ENCODE measurements at regions not wholly inside any gene's neighbourhood (a gene's known extent, or its start where the extent isn't known, plus 50 kb on each side); places are given as distances from the start of the nearest gene placed in this dataset.

DNA sequence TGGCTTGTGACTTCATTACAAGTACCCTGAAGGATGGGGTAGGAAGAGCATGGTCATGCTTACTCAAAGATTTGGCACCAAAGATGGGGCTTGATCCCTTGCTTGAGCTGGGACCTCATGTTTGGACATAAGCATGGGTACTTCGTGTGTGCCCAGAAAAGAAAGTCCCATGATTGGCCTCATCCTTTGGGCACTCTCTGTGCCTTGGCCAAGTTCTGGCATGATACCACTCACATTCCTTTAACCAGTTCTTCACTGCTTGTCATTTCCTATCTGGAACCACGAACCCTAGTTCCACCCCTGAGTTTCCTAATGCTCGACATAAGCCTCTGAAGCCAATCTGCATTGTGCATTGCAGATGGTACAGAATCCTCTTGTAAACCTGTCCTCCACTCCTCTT, 107.0 kb downstream of the NAV1 start:
- H3K27ac Mint-ChIP-seq, result no peak overlapping the region
- peaks cover 19 to 27% of the 10 kb centered on the region in 2 donors for H3K4me1 ChIP-seq (ENCODE audit: control insufficient read depth in 1 of 2, insufficient read depth in 2 of 2, low read length in 2 of 2)
- TF ChIP-seq, protein P1, sequence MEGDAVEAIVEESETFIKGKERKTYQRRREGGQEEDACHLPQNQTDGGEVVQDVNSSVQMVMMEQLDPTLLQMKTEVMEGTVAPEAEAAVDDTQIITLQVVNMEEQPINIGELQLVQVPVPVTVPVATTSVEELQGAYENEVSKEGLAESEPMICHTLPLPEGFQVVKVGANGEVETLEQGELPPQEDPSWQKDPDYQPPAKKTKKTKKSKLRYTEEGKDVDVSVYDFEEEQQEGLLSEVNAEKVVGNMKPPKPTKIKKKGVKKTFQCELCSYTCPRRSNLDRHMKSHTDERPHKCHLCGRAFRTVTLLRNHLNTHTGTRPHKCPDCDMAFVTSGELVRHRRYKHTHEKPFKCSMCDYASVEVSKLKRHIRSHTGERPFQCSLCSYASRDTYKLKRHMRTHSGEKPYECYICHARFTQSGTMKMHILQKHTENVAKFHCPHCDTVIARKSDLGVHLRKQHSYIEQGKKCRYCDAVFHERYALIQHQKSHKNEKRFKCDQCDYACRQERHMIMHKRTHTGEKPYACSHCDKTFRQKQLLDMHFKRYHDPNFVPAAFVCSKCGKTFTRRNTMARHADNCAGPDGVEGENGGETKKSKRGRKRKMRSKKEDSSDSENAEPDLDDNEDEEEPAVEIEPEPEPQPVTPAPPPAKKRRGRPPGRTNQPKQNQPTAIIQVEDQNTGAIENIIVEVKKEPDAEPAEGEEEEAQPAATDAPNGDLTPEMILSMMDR (IDR thresholded peaks at IDR 0.05), result no peak
- no peak for DNase-seq
- no peak overlapping the region for H2AFZ ChIP-seq (ENCODE audit: insufficient read depth, low read depth, low read length, poor library complexity, severe bottlenecking)
- intact Hi-C loops (cut with micrococcal nuclease), result no loop called here
- no peaks in the 10 kb centered on the region for H3K79me2 ChIP-seq (ENCODE audit: insufficient read depth, low read length)
- no peaks in the 10 kb centered on the region for H4K20me1 ChIP-seq (ENCODE audit: insufficient read depth, low read length)
- no peak overlapping the region for H3K4me3 ChIP-seq (replicated peaks in 1 of 3; ENCODE audit: low read depth in 2 of 3, low read length in 3 of 3)
- no peaks in the 10 kb centered on the region for H3K9me3 ChIP-seq (replicated peaks in 1 of 2; ENCODE audit: control insufficient read depth in 1 of 2, insufficient read depth in 1 of 2, low read length in 2 of 2)
- no peak overlapping the region for H3K27ac ChIP-seq (ENCODE audit: low read depth in 1 of 2, low read length in 2 of 2)
- no peak overlapping the region for H3K4me3 Mint-ChIP-seq
- H3K9me3 Mint-ChIP-seq, result peaks cover 1 to 12% (median 5%) of the 10 kb centered on the region in 7 donors
- peaks cover 20% of the 10 kb centered on the region for H3K4me1 Mint-ChIP-seq
- H3K4me2 ChIP-seq (replicated peaks; ENCODE audit: extremely low read depth, low read length, poor library complexity, severe bottlenecking), result no peak overlapping the region
- 91% methylated on average over 1 of the region's 3 CpGs for WGBS (ENCODE audit: insufficient coverage)
- H3K27me3 ChIP-seq (ENCODE audit: control insufficient read depth in 2 of 2, insufficient read depth in 2 of 2, low read length in 2 of 2), result peaks cover 2 to 39% of the 10 kb centered on the region in 2 donors
- H3K9ac ChIP-seq (ENCODE audit: insufficient read depth, low read length, poor library complexity, severe bottlenecking), result no peak overlapping the region
- peaks cover 31 to 40% (median 35%) of the 10 kb centered on the region in 3 donors for H3K27me3 Mint-ChIP-seq (ENCODE audit: low read depth in 3 of 3)
- H3K36me3 Mint-ChIP-seq, result peaks cover 0 to 3% of the 10 kb centered on the region in 2 donors
- no peaks in the 10 kb centered on the region for H3K36me3 ChIP-seq (replicated peaks in 1 of 2; ENCODE audit: control insufficient read depth in 1 of 2, insufficient read depth in 2 of 2, low read length in 2 of 2)

DNA sequence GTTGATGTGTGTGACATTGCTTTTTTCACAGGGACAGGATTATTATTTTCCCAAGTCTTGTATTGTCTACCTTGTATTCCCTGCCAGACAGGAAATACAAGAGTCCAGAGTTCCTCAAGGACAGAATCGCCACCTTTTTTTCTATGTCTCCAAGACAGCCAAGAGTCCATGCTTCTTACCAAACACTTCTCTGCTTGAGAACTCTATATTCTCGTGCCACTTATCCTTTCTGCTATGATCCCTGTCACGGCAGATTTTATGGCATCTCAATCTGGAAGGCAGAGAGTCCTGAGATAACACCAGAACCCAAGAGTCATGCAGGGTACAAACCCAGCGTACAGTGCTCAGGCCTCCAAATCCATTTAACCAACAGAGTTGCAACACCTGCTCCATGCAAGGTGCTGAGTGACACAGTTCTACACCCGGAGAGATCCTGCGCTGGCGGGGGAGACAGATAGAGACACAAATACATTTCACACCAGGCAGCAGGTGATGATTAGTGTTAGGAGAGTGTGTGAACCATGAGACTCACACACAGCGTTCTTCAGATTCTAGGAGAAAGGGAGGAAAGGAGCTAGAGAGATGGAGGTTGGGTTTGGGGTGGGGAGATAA, 107.6 kb downstream of the NAV1 start:
- Histone ChIP-seq H3K27ac (ENCODE audit: low read depth in 1 of 2, low read length in 2 of 2) (no peak overlapping the region), H3K9ac (ENCODE audit: insufficient read depth, low read length, poor library complexity, severe bottlenecking) (no peak overlapping the region), H4K20me1 (ENCODE audit: insufficient read depth, low read length) (no peaks in the 10 kb centered on the region), H3K36me3 (replicated peaks in 1 of 2; ENCODE audit: control insufficient read depth in 1 of 2, insufficient read depth in 2 of 2, low read length in 2 of 2) (no peaks in the 10 kb centered on the region), H3K9me3 (replicated peaks in 1 of 2; ENCODE audit: control insufficient read depth in 1 of 2, insufficient read depth in 1 of 2, low read length in 2 of 2) (no peaks in the 10 kb centered on the region), H3K4me3 (replicated peaks in 1 of 3; ENCODE audit: low read depth in 2 of 3, low read length in 3 of 3) (no peak overlapping the region), H3K4me1 (ENCODE audit: control insufficient read depth in 1 of 2, insufficient read depth in 2 of 2, low read length in 2 of 2) (peaks cover 19 to 27% of the 10 kb centered on the region in 2 donors), H3K79me2 (ENCODE audit: insufficient read depth, low read length) (no peaks in the 10 kb centered on the region), H3K27me3 (ENCODE audit: control insufficient read depth in 2 of 2, insufficient read depth in 2 of 2, low read length in 2 of 2) (peaks cover 2 to 39% of the 10 kb centered on the region in 2 donors), H3K4me2 (replicated peaks; ENCODE audit: extremely low read depth, low read length, poor library complexity, severe bottlenecking) (no peak overlapping the region), H2AFZ (ENCODE audit: insufficient read depth, low read depth, low read length, poor library complexity, severe bottlenecking) (no peak overlapping the region)
- Mint-ChIP-seq H3K36me3 (peaks cover 0 to 4% of the 10 kb centered on the region in 2 donors), H3K27me3 (ENCODE audit: low read depth in 3 of 3) (peaks cover 34 to 41% (median 36%) of the 10 kb centered on the region in 3 donors), H3K4me3 (no peak overlapping the region), H3K9me3 (peaks cover 1 to 12% (median 5%) of the 10 kb centered on the region in 7 donors), H3K27ac (no peak overlapping the region), H3K4me1 (peaks cover 20% of the 10 kb centered on the region)
- intact Hi-C loops (cut with micrococcal nuclease), result no loop called here
- TF ChIP-seq, protein P1 (IDR thresholded peaks at IDR 0.05), result no peak
- WGBS (ENCODE audit: insufficient coverage), result 100% methylated on average over 4 of the region's 8 CpGs
- DNase-seq, result no peak

Data from CD14-positive monocyte (primary cell).